ENCODE measurements at regions not wholly inside any gene's neighbourhood (a gene's known extent, or its start where the extent isn't known, plus 50 kb on each side); places are given as distances from the start of the nearest gene placed in this dataset.

DNA sequence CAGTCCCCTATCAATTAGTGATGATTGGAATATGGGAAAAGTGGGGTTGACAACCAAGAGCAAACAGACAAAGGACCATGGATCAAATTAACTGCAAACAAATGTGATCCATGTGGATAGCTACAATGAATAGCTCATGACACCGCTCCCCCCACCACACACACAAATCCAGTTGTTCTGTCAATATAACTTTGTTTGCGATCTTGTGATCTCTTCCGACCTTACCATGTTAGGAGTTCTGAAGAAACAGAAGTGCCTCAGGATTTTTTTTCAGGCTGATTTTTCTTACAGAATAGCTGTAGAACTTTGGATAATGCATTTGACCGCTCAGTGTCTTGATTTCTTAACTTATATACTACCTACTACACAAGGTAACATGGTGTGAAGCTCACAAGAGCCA lies 116.6 kb downstream of the SH2D1A start:
- TF ChIP-seq, protein P1, sequence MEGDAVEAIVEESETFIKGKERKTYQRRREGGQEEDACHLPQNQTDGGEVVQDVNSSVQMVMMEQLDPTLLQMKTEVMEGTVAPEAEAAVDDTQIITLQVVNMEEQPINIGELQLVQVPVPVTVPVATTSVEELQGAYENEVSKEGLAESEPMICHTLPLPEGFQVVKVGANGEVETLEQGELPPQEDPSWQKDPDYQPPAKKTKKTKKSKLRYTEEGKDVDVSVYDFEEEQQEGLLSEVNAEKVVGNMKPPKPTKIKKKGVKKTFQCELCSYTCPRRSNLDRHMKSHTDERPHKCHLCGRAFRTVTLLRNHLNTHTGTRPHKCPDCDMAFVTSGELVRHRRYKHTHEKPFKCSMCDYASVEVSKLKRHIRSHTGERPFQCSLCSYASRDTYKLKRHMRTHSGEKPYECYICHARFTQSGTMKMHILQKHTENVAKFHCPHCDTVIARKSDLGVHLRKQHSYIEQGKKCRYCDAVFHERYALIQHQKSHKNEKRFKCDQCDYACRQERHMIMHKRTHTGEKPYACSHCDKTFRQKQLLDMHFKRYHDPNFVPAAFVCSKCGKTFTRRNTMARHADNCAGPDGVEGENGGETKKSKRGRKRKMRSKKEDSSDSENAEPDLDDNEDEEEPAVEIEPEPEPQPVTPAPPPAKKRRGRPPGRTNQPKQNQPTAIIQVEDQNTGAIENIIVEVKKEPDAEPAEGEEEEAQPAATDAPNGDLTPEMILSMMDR (IDR thresholded peaks at IDR 0.05; ENCODE audit: control insufficient read depth, extremely low read depth, insufficient read depth), result no peak
- H3K4me3 ChIP-seq (ENCODE audit: low read depth, low read length), result no peak overlapping the region
- peak; percentile 13 for DNase-seq (ENCODE audit: low read depth)

GRCh38 chrX:124467202-124467601 lies 120.8 kb downstream of the SH2D1A start:
- H3K4me3 ChIP-seq (ENCODE audit: low read depth, low read length), result no peak overlapping the region
- no peak for DNase-seq (ENCODE audit: low read depth)
- TF ChIP-seq, protein P1 (IDR thresholded peaks at IDR 0.05; ENCODE audit: control insufficient read depth, extremely low read depth, insufficient read depth), result no peak

DNA sequence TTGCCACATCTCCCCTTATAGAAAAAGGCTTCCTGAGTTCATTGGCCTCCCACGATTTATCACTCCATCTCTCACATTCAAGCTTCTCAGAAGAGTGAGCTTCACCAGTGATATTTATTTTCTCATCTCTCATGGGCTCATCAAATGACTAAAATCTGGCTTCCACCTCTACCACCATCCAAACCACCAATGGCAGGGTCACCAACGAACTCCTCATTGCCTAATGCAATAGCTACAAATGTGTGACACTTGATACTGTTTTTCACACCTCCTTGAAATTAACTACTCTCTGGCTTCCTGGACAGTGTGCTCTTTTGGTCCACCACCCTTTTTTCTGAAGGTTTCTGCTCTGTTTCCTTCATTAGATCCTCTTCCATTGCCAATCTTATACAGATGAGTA lies 129.0 kb downstream of the SH2D1A start:
- TF ChIP-seq, protein P1 (IDR thresholded peaks at IDR 0.05; ENCODE audit: control insufficient read depth, extremely low read depth, insufficient read depth), result no peak
- H3K4me3 ChIP-seq (ENCODE audit: low read depth, low read length), result no peak overlapping the region
- DNase-seq (ENCODE audit: low read depth), result no peak

DNA sequence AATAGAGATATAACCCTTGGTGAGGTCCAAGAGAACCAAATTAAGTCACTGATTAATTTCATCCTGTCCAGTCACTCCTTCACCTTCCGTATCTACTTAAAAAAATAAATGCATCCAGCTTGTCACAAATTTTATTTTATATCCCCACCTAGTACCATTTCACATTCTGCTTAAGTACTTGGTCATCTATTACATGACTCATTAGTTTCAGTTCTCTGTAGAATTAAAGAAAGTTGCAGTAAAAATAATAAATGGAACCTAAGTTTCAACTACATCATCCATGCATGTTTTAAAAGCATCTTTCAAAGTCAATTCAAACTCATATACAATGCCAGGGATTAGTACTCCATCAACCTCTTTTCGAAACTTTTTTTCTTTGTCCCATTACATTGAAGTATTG lies 130.2 kb downstream of the SH2D1A start:
- no peak for DNase-seq (ENCODE audit: low read depth)
- H3K4me3 ChIP-seq (ENCODE audit: low read depth, low read length), result no peak overlapping the region
- TF ChIP-seq, protein P1 (IDR thresholded peaks at IDR 0.05; ENCODE audit: control insufficient read depth, extremely low read depth, insufficient read depth), result no peak

DNA sequence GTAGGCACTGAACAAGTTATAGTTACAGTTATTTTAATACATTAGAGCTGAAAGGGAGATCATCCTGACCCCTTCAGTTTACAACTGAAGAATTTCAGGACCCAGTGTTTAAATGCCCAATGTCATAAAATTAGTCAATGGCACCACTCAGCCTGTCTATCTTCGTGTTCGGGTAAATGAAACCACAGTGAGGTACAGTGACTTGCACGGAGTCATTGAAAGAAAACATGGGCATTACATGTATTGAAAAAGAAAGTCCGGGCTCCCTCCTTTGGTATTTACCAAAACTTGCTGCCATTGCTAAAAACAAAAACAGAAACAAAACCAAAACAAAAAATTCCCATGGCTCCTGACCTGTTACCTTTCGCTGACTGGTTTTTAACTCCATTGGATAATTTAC lies 131.7 kb downstream of the SH2D1A start:
- H3K4me3 ChIP-seq (ENCODE audit: low read depth, low read length), result no peak overlapping the region
- DNase-seq (ENCODE audit: low read depth), result no peak
- TF ChIP-seq, protein P1 (IDR thresholded peaks at IDR 0.05; ENCODE audit: control insufficient read depth, extremely low read depth, insufficient read depth), result no peak

- TF ChIP-seq, protein P1 (IDR thresholded peaks at IDR 0.05; ENCODE audit: control insufficient read depth, extremely low read depth, insufficient read depth), result no peak
- no peak overlapping the region for H3K4me3 ChIP-seq (ENCODE audit: low read depth, low read length)
- DNase-seq (ENCODE audit: low read depth), result no peak
These were observed 142.2 kb downstream of the SH2D1A start for GRCh38 chrX:124488412-124489161.

GRCh38 chrX:124493984-124494383 lies 147.6 kb downstream of the SH2D1A start:
- H3K4me3 ChIP-seq (ENCODE audit: low read depth, low read length), result no peak overlapping the region
- TF ChIP-seq, protein P1 (IDR thresholded peaks at IDR 0.05; ENCODE audit: control insufficient read depth, extremely low read depth, insufficient read depth), result no peak
- DNase-seq (ENCODE audit: low read depth), result no peak

All from LNCaP clone FGC (cell line).